HG03097 (cell line): ENCODE measurements at regions not wholly inside any gene's neighbourhood (a gene's known extent, or its start where the extent isn't known, plus 50 kb on each side); places are given as distances from the start of the nearest gene placed in this dataset.
A peak's percentile ranks its signal among the peaks of the same experiment; 100 is the strongest.

ENCODE experiments used
- ATAC-seq: cut with Tn5 transposase; IDR thresholded peaks from one replicate; pipeline ENCODE4 v1.9.1; 2021; ENCODE audit not compliant: unreplicated experiment, low FRiP score

DNA sequence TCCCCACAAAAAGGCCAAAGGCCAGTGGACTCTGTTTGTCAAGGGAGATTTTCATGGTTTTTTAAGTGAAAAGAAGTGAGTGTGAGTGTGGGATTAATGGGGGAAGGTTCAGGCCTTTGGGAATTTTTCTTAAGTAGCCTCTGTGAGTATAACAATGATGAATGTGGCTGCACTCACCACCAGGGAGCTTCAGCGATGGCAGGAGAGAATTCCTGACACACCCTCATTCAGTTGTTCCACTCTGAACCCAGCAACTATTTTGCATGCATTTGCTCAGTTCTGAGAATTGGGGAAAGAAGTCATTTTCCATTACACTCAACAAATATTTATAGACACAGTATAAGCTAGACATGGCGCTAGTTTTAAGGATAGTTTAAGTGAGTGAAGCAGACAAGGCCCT is 117.9 kb downstream of the CCNA1 start:
- ATAC-seq, result no peak

DNA sequence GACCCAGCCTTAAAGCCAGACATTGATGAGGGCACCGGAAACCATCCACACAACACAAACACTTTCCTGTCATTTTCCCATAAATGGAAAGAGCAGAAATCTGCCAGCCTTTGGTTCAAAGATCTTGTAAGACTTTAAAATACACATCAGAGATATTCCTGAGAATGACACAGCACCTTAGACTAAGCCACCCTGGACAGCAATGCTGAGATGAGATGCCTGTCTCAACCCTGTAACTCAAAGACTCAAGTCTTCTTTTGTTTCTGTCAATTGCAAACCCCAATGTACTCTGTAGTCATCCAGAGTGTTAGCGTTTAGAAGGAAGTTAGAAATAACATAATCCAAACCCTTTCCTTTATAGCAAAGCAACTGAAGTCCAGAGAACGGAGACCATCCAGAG is 119.2 kb downstream of the CCNA1 start:
- ATAC-seq, result no peak

DNA sequence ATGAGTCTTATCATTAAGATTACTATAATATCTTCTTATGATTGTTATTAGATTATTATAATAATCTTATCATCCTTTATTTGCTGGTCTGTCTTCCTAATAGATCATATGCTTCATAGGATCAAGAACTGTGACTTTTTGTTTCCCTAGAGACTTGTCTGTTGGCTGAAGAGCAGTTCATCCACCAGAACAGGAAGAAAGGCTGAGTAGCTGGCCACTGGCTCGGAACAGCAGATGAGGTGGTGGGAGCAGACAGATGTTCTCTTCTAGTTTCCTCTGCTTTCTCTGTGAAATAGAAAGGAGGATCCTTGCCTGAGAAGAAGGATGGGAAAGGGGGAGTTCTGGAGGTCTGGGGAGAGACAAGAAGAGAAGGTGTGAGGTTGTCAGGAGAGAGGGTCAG is 120.0 kb downstream of the CCNA1 start:
- peak; percentile 48 for ATAC-seq

GRCh38 chr13:36553491-36553890 is 120.3 kb upstream of the SERTM1 start:
- no peak for ATAC-seq

DNA sequence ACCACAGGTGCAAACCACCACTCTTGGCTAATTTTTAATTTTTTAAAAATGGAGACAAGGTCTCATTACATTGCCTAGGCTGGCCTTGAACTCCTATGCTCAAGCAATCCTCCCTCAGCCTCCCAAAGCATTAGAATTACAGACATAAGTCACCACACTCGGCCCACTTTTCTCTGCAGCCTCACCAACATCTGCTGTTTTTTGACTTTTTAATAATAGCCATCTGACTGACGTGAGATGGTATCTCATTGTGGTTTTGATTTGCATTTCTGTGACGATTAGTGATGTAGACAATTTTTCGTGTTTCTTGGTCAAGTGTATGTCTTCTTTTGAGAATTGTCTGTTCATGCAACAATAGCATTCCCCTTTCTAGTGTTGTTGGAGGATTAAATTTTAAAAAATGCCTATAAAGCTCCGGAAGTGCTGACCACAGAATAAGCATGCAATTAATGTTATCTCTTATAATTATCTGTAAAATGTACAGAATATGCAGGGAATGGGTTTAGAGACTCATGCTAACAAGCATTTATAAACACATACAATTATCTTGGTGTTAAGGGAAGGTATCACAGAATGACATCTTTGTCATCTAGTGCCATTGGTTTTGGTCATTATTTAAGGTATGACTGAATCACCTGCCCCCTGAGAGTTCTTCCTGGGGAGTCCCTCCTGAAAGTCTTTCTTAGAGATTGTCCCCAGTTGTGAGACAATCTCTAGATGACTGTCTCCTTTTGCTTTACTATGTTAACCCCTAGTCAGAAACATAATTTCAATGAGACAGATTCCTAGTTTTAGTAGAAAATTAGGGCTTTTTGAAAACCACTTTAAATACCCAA is 118.5 kb upstream of the SERTM1 start:
- ATAC-seq, result no peak

- ATAC-seq, result no peak
Observed at GRCh38 chr13:36559375-36559774, 114.4 kb upstream of the SERTM1 start.

- no peak for ATAC-seq
Observed at GRCh38 chr13:36567485-36567884, 106.3 kb upstream of the SERTM1 start.

GRCh38 chr13:36570489-36570888 is 103.3 kb upstream of the SERTM1 start:
- ATAC-seq, result no peak

GRCh38 chr13:36571444-36571843 is 102.4 kb upstream of the SERTM1 start:
- no peak for ATAC-seq

DNA sequence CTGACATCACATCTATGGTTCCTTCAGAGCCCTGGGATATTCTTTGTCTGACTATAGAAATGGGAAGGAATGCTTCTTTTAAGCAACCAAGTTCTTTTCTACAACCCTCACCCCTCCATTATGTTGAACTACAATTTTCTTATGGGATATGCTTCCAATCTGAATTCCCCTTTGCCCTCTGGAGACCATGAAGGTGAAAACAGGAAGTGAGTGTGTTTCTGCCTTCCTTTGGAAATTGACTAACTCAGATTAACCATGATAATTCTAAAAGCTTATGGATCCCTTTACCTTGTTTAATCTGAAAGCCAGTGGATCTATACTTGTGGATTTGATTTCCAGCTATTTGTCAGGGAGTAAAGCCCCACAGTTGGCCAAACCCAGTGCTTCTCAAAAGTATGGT is 90.8 kb upstream of the SERTM1 start:
- ATAC-seq, result no peak

DNA sequence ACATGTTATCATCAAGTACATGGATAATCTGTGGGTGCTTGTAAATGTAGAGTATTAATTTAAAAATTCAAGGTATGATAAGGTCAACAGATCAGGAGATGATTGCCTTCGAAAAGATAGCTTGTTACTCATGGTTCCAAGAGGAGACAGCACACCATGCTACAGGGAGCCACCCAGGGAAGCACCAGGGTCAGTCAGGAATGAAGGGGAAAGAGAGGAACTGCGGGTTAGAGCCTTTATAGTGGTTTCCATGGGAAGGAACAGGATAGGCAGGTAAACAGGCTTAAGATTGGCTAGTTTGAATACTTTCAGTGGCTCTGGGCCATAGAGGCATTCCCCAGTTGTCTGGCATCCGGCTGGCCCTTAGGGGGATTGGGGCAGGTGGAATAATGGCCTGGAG is 74.2 kb upstream of the SERTM1 start:
- ATAC-seq, result no peak

- no peak for ATAC-seq
Observed at GRCh38 chr13:36601186-36601585, 72.6 kb upstream of the SERTM1 start.

DNA sequence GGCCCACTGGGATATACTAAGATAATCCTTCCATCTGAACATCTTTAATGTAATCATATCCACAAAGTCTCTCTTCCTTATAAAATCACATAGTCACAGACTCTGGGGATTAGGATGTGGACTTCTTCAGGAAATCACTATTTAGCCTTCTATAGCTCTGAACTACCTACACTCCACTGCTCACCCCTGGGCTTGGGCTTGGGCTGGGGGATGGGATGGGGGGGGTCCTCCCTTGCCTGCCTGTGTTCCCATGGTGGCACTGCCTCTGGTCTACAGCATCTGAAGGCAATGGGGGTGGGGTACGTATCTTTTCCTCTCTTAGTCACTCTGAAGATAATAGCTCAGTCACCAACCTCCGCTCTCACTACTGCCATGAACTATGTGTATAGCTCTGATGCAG is 67.8 kb upstream of the SERTM1 start:
- ATAC-seq, result no peak

- ATAC-seq, result no peak
Observed at GRCh38 chr13:36608474-36608873, 65.3 kb upstream of the SERTM1 start.

DNA sequence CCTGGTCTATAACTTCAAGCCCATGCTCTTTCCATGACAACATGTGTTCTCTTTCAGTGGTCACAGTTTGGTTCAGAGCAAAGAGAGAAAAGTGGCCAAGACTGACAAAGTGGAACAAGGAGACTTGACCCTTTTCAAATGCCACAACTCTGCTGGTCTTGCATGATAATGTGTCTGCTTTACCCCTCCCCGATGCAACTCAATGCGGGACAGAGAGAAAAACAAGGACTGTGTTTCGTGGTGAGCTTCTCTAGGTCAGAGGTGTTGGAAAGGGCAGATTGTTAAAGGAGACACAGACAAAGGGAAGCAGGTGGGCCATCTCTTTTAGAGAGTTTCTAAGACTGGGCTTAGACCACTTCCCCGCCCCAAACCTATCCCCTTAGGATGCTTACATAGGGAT is 61.6 kb upstream of the SERTM1 start:
- no peak for ATAC-seq

DNA sequence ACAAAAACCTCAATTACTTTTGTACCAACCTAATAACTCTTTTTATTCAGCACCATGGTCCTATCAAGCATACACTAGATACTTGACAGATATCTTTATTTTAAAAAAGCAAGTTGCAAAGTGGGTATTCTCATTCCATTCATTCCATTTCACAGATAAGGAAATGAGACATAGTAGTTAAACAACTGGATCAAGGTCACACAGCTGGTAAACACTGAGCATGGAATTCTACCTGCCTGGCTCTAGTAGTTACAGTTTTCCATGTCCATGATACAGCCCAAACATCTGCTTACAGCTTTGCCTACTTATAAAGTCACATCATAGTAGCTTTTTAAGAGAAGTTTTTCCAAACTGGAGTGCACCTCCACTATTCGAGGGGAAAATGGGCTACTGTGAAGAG is 57.1 kb upstream of the SERTM1 start:
- ATAC-seq, result no peak

- ATAC-seq, result no peak
Observed at GRCh38 chr13:36619535-36619934, 54.3 kb upstream of the SERTM1 start.
